CD4-positive, alpha-beta T cell treated with Interleukin-15 for 1 hour (primary cell): ENCODE measurements at regions not wholly inside any gene's neighbourhood (a gene's known extent, or its start where the extent isn't known, plus 50 kb on each side); places are given as distances from the start of the nearest gene placed in this dataset.
"Not testable (repeated sequence)": the region's sequence is repeated elsewhere in the genome, so short reads cannot be mapped to it uniquely, and the experiment has no call there.

ENCODE experiments used
- DNase-seq: peaks from one replicate; pipeline ENCODE4 v3.0.0-alpha.2; 2020

GRCh38 chr7:149714081-149714909 is 59.1 kb downstream of the ZNF467 start:
- peak; percentile 91 for DNase-seq

DNA sequence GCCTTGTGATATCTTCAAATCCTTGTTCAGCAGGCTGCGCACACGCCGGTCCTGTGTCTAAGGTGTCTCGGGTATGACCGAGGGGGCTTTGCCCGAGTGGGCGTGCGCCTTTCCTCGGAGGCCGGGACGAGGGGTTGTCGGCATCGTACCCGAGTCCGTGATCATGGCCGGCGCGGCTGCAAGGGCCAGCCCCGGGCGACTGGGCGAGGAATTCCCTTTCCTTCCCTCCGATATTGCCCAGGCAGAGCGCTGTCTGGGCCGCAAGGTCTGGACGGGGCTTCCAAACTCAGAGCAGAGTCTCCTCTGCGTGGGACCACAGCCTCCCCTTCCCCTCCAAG is 59.7 kb downstream of the ZNF467 start:
- DNase-seq = peak; percentile 11

DNA sequence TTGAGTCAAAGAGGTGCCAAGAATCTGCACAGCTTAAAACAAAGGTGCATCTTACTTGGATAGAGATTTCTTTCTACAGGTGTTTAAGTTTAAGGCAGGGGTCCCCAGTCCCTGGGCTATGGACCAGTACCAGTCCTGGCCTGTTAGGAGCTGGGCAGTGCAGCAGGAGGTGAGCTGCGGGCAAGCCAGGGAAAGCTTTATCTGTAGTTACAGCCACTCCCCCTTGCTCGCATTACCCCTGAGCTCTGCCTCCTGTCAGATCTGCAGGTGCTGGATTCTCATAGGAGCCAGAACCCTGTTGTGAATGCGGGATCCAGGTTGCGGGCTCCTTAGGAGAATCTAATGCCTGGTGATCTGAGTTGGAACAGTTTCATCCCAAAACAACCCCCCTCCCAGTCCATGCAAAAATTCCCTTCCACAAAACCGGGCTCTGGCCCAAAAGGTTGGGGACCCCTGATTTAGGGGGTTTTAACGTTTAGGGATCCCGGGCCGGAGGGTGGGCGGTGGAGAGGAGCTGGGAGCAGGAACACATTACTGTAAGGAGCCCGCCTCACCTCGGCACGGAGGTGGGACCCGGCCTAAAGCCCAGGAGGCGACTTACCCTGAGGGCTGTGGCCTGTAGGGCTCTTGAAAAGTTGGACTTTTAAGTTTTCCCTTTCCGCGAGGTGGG is 60.2 kb downstream of the ZNF467 start:
- DNase-seq = peak; percentile 9

- DNase-seq = no peak
These were observed 65.4 kb downstream of the ZNF467 start for GRCh38 chr7:149708026-149708425.

GRCh38 chr7:149707448-149707886 is 65.9 kb downstream of the ZNF467 start:
- DNase-seq = no peak

DNA sequence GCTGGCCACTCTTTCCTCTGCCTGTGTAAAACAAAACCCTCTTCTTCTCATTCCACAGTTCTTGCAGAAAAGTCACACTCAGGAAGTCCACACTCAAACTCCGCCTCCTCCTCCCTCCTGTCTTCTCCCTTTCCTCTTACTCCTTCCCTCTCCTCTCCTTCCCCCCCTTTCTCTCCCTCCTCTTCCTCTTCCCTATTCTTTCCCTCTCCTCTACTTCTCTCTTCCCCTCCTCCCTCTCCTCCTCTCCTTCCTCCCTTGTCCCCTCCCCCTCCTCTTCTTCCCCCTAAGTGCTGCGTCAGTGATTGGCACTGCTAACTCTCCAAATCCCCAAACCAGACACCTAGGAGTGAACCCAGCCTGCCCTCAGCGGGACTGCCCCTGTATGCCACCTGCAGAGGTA is 67.0 kb downstream of the ZNF467 start:
- DNase-seq = no peak

GRCh38 chr7:149704507-149704906 is 68.9 kb downstream of the ZNF467 start:
- no peak for DNase-seq

GRCh38 chr7:149703044-149703650 is 70.2 kb downstream of the ZNF467 start:
- no peak for DNase-seq

GRCh38 chr7:149701495-149702240 is 71.7 kb downstream of the ZNF467 start:
- no peak for DNase-seq

DNA sequence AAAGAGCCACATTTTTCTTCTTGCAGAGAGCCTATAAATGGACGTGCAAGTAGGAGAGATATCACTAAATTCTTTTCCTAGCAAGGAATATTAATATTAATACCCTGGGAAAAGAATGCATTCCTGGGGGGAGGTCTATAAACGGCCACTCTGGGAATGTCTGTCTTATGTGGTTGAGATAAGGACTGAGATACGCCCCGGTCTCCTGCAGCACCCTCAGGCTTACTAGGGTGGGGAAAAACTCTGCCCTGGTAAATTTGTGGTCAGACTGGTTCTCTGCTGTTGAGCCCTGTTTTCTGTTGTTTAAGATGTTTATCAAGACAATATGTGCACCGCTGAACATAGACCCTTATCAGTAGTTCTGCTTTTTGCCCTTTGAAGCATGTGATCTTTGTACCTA is 75.6 kb downstream of the ZNF467 start:
- DNase-seq = not testable (repeated sequence)

DNA sequence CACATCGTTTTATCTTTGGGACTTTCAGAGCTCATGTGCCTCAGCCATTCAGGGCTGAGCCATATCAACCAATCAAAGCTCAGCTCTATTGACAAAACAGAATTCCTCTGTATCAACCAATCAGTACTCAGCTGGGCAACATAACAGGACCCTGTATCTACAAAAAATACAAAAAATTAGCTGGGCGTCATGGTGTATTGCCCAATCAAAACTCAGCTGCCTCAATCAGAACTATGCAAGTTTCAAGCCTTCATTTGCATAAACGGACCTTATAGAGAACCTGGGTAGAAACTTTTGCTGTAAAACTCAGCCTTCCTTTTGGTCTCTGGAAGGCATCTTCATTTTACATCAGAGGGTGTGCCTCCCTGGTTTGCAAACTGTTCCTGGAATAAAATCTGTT is 77.1 kb downstream of the ZNF467 start:
- no peak for DNase-seq

GRCh38 chr7:149692557-149692982 is 80.8 kb downstream of the ZNF467 start:
- DNase-seq = no peak

DNA sequence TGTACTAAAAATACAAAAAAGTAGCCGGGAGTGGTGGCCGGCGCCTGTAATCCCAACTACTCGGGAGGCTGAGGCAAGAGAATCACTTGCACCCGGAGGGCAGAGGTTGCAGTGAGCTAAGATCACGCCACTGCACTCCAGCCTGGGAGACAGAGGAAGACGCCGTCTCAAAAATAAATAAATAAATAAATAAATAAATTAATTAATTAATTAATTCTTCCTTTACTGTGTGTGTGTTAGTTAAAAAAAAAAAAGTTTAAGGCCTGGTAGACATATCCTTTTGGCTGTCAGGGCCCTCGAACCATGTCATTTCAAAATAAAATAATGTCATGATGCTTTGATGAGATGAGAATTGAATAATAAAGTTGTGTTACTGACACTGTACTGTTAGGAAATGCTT is 81.3 kb downstream of the ZNF467 start:
- no peak for DNase-seq

- DNase-seq = no peak
These were observed 82.5 kb downstream of the ZNF467 start for GRCh38 chr7:149690688-149691446.

DNA sequence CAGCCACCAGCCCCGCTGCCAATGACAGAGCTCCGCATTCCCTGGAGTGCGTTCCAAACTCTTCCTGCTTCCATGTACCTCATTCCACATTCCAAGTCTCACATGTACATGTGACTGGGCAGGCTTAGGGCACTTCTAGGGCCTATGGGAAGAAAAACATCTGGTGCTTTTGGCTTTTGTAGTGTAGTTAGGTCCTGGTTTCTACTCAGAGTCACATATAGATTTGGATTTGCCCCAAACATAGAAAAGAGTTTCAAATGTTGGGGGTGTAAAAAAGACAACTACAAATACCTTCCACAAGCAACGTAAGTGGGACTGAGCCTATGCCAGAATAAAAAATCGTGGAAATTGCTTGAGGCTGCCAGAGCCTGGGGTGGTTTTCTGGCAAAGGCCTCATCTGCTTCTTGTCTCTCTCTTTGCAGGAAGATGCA is 84.1 kb downstream of the ZNF467 start:
- no peak for DNase-seq

- no peak for DNase-seq
These were observed 84.6 kb downstream of the ZNF467 start for GRCh38 chr7:149688836-149689235.

- not testable (repeated sequence) for DNase-seq
These were observed 85.6 kb downstream of the ZNF467 start for GRCh38 chr7:149687820-149688219.

DNA sequence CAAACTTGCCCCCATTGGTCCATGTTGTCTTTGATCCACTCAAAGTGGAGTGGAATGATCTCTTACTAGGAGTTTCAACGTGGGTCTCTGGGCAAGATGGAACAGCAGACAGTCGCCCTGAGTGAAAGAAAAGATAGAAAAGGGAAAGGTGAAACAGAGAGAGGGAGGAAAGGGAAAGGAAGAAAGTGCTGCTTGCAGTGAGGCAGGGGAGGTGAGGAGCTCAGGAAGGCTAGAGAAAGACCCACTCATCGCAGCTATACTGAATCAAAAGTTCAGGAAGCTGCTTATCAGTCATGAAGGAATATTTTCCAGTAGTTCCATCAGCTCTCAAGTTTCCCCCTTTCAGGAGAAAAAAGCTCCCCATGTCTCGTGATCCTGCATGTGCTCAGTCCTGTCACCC is 86.9 kb downstream of the ZNF467 start:
- DNase-seq = no peak

GRCh38 chr7:149686011-149686410 is 87.4 kb downstream of the ZNF467 start:
- DNase-seq = no peak

GRCh38 chr7:149685455-149685854 is 87.9 kb downstream of the ZNF467 start:
- no peak for DNase-seq

DNA sequence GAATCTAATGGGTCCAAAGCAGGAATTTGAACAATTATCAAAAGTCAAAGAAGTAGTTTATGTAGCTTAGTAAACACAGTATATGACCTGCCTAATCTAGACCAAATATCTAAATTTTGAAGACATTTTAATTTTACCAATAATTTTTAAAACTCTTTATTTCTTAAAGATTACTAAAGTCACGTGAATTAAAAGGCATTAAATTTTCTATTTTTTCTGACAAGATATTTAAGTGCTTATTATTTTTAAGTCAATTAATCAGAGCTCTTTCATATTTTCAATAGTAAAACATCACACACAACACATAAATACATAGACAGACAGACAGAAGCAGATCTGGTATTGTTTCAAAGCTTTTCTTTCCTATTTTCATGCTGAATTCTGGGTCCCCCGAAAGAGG is 89.5 kb downstream of the ZNF467 start:
- DNase-seq = no peak

DNA sequence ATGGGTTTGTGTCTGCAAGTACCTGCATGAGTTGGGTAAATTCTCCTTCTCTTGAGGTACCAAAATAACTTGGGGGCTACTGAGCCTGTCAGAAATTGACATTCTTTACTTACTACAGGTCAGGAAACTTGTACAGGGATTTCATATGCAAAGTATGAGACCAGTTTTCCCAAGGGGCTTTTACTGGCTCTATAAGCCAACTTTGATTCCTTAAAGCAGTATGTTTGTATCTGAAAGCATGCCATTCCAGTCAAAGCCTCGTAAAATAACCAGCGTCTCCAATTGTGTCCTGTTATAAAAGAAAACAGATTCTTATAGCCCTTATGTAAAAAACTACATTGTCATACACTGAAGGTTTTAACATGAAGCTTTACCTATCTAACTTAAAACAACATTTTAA is 90.2 kb downstream of the ZNF467 start:
- no peak for DNase-seq

- DNase-seq = no peak
These were observed 91.3 kb downstream of the ZNF467 start for GRCh38 chr7:149682038-149682437.
